ENCODE measurements at regions not wholly inside any gene's neighbourhood (a gene's known extent, or its start where the extent isn't known, plus 50 kb on each side); places are given as distances from the start of the nearest gene placed in this dataset.

- Histone ChIP-seq H3K27me3 (ENCODE audit: control insufficient read depth in 1 of 2, insufficient read depth in 2 of 2, low read length in 2 of 2) (no peaks in the 10 kb centered on the region), H3K9me3 (ENCODE audit: control insufficient read depth in 2 of 2, insufficient read depth in 1 of 2, low read depth in 1 of 2, low read length in 1 of 2) (no peaks in the 10 kb centered on the region), H3K36me3 (ENCODE audit: control insufficient read depth in 2 of 2, insufficient read depth in 2 of 2, low read length in 1 of 2) (no peaks in the 10 kb centered on the region), H3K4me3 (ENCODE audit: low read depth in 1 of 2, low read length in 2 of 2) (no peak overlapping the region), H3K27ac (ENCODE audit: low read depth in 2 of 2, low read length in 1 of 2) (no peak overlapping the region), H3K4me1 (ENCODE audit: control insufficient read depth in 2 of 2, insufficient read depth in 2 of 2, low read length in 1 of 2) (no peaks in the 10 kb centered on the region)
- WGBS, 2 donors: 82 to 84% methylated on average over 1 of the region's 1 CpG
These were observed 188.1 kb upstream of the SPRED2 start for GRCh38 chr2:65620524-65620923.

GRCh38 chr2:65620026-65620425, 187.6 kb upstream of the SPRED2 start:
- H3K4me3 ChIP-seq (ENCODE audit: low read depth in 1 of 2, low read length in 2 of 2): no peak overlapping the region
- no peaks in the 10 kb centered on the region for H3K36me3 ChIP-seq (ENCODE audit: control insufficient read depth in 2 of 2, insufficient read depth in 2 of 2, low read length in 1 of 2)
- no peaks in the 10 kb centered on the region for H3K4me1 ChIP-seq (ENCODE audit: control insufficient read depth in 2 of 2, insufficient read depth in 2 of 2, low read length in 1 of 2)
- no peak overlapping the region for H3K27ac ChIP-seq (ENCODE audit: low read depth in 2 of 2, low read length in 1 of 2)
- 88% methylated on average over 2 of the region's 2 CpGs for WGBS, 2 donors
- no peaks in the 10 kb centered on the region for H3K27me3 ChIP-seq (ENCODE audit: control insufficient read depth in 1 of 2, insufficient read depth in 2 of 2, low read length in 2 of 2)
- H3K9me3 ChIP-seq (ENCODE audit: control insufficient read depth in 2 of 2, insufficient read depth in 1 of 2, low read depth in 1 of 2, low read length in 1 of 2): no peaks in the 10 kb centered on the region

- peaks cover 0 to 2% of the 10 kb centered on the region in 2 donors for H3K27me3 ChIP-seq (ENCODE audit: control insufficient read depth in 1 of 2, insufficient read depth in 2 of 2, low read length in 2 of 2)
- peaks cover 0 to 2% of the 10 kb centered on the region in 2 donors for H3K4me1 ChIP-seq (ENCODE audit: control insufficient read depth in 2 of 2, insufficient read depth in 2 of 2, low read length in 1 of 2)
- 80 to 88% methylated on average over 2 of the region's 2 CpGs for WGBS, 2 donors
- no peak overlapping the region for H3K4me3 ChIP-seq (ENCODE audit: low read depth in 1 of 2, low read length in 2 of 2)
- H3K9me3 ChIP-seq (ENCODE audit: control insufficient read depth in 2 of 2, insufficient read depth in 1 of 2, low read depth in 1 of 2, low read length in 1 of 2): no peaks in the 10 kb centered on the region
- no peak overlapping the region for H3K27ac ChIP-seq (ENCODE audit: low read depth in 2 of 2, low read length in 1 of 2)
- H3K36me3 ChIP-seq (ENCODE audit: control insufficient read depth in 2 of 2, insufficient read depth in 2 of 2, low read length in 1 of 2): no peaks in the 10 kb centered on the region
These were observed 183.2 kb upstream of the SPRED2 start for GRCh38 chr2:65615602-65616001.

- WGBS, 2 donors: 87 to 90% methylated on average over 3 of the region's 3 CpGs
- Histone ChIP-seq H3K36me3 (ENCODE audit: control insufficient read depth in 2 of 2, insufficient read depth in 2 of 2, low read length in 1 of 2) (no peaks in the 10 kb centered on the region), H3K9me3 (ENCODE audit: control insufficient read depth in 2 of 2, insufficient read depth in 1 of 2, low read depth in 1 of 2, low read length in 1 of 2) (no peaks in the 10 kb centered on the region), H3K27ac (ENCODE audit: low read depth in 2 of 2, low read length in 1 of 2) (no peak overlapping the region), H3K27me3 (ENCODE audit: control insufficient read depth in 1 of 2, insufficient read depth in 2 of 2, low read length in 2 of 2) (peaks cover 0 to 2% of the 10 kb centered on the region in 2 donors), H3K4me1 (ENCODE audit: control insufficient read depth in 2 of 2, insufficient read depth in 2 of 2, low read length in 1 of 2) (peaks cover 0 to 2% of the 10 kb centered on the region in 2 donors), H3K4me3 (ENCODE audit: low read depth in 1 of 2, low read length in 2 of 2) (no peak overlapping the region)
These were observed 181.7 kb upstream of the SPRED2 start for GRCh38 chr2:65613968-65614555.

GRCh38 chr2:65611488-65611887, 179.1 kb upstream of the SPRED2 start:
- peaks cover 0 to 2% of the 10 kb centered on the region in 2 donors for H3K4me1 ChIP-seq (ENCODE audit: control insufficient read depth in 2 of 2, insufficient read depth in 2 of 2, low read length in 1 of 2)
- H3K4me3 ChIP-seq (ENCODE audit: low read depth in 1 of 2, low read length in 2 of 2): no peak overlapping the region
- WGBS, 2 donors: 74 to 75% methylated on average over 2 of the region's 2 CpGs
- H3K36me3 ChIP-seq (ENCODE audit: control insufficient read depth in 2 of 2, insufficient read depth in 2 of 2, low read length in 1 of 2): no peaks in the 10 kb centered on the region
- H3K27ac ChIP-seq (ENCODE audit: low read depth in 2 of 2, low read length in 1 of 2): no peak overlapping the region
- no peaks in the 10 kb centered on the region for H3K9me3 ChIP-seq (ENCODE audit: control insufficient read depth in 2 of 2, insufficient read depth in 1 of 2, low read depth in 1 of 2, low read length in 1 of 2)
- H3K27me3 ChIP-seq (ENCODE audit: control insufficient read depth in 1 of 2, insufficient read depth in 2 of 2, low read length in 2 of 2): peaks cover 0 to 2% of the 10 kb centered on the region in 2 donors

- H3K4me1 ChIP-seq (ENCODE audit: control insufficient read depth in 2 of 2, insufficient read depth in 2 of 2, low read length in 1 of 2): peaks cover 0 to 2% of the 10 kb centered on the region in 2 donors
- no peaks in the 10 kb centered on the region for H3K9me3 ChIP-seq (ENCODE audit: control insufficient read depth in 2 of 2, insufficient read depth in 1 of 2, low read depth in 1 of 2, low read length in 1 of 2)
- H3K27ac ChIP-seq (ENCODE audit: low read depth in 2 of 2, low read length in 1 of 2): no peak overlapping the region
- no peaks in the 10 kb centered on the region for H3K36me3 ChIP-seq (ENCODE audit: control insufficient read depth in 2 of 2, insufficient read depth in 2 of 2, low read length in 1 of 2)
- peaks cover 0 to 2% of the 10 kb centered on the region in 2 donors for H3K27me3 ChIP-seq (ENCODE audit: control insufficient read depth in 1 of 2, insufficient read depth in 2 of 2, low read length in 2 of 2)
- WGBS, 2 donors: 61% methylated on average over 14 of the region's 14 CpGs
- no peak overlapping the region for H3K4me3 ChIP-seq (ENCODE audit: low read depth in 1 of 2, low read length in 2 of 2)
These were observed 176.5 kb upstream of the SPRED2 start for GRCh38 chr2:65608916-65609315.

GRCh38 chr2:65608466-65608865, 176.1 kb upstream of the SPRED2 start:
- Histone ChIP-seq H3K27me3 (ENCODE audit: control insufficient read depth in 1 of 2, insufficient read depth in 2 of 2, low read length in 2 of 2) (peaks cover 0 to 2% of the 10 kb centered on the region in 2 donors), H3K9me3 (ENCODE audit: control insufficient read depth in 2 of 2, insufficient read depth in 1 of 2, low read depth in 1 of 2, low read length in 1 of 2) (no peaks in the 10 kb centered on the region), H3K4me3 (ENCODE audit: low read depth in 1 of 2, low read length in 2 of 2) (no peak overlapping the region), H3K27ac (ENCODE audit: low read depth in 2 of 2, low read length in 1 of 2) (no peak overlapping the region), H3K36me3 (ENCODE audit: control insufficient read depth in 2 of 2, insufficient read depth in 2 of 2, low read length in 1 of 2) (no peaks in the 10 kb centered on the region), H3K4me1 (ENCODE audit: control insufficient read depth in 2 of 2, insufficient read depth in 2 of 2, low read length in 1 of 2) (peaks cover 0 to 2% of the 10 kb centered on the region in 2 donors)
- WGBS, 2 donors: 38 to 46% methylated on average over 5 of the region's 5 CpGs

GRCh38 chr2:65607662-65608305, 175.4 kb upstream of the SPRED2 start:
- H3K9me3 ChIP-seq (ENCODE audit: control insufficient read depth in 2 of 2, insufficient read depth in 1 of 2, low read depth in 1 of 2, low read length in 1 of 2): no peaks in the 10 kb centered on the region
- H3K27ac ChIP-seq (ENCODE audit: low read depth in 2 of 2, low read length in 1 of 2): no peak overlapping the region
- 41% methylated on average over 14 of the region's 14 CpGs for WGBS, 2 donors
- no peak overlapping the region for H3K4me3 ChIP-seq (ENCODE audit: low read depth in 1 of 2, low read length in 2 of 2)
- peaks cover 0 to 2% of the 10 kb centered on the region in 2 donors for H3K27me3 ChIP-seq (ENCODE audit: control insufficient read depth in 1 of 2, insufficient read depth in 2 of 2, low read length in 2 of 2)
- no peaks in the 10 kb centered on the region for H3K4me1 ChIP-seq (ENCODE audit: control insufficient read depth in 2 of 2, insufficient read depth in 2 of 2, low read length in 1 of 2)
- H3K36me3 ChIP-seq (ENCODE audit: control insufficient read depth in 2 of 2, insufficient read depth in 2 of 2, low read length in 1 of 2): no peaks in the 10 kb centered on the region

- Histone ChIP-seq H3K9me3 (ENCODE audit: control insufficient read depth in 2 of 2, insufficient read depth in 1 of 2, low read depth in 1 of 2, low read length in 1 of 2) (no peaks in the 10 kb centered on the region), H3K27me3 (ENCODE audit: control insufficient read depth in 1 of 2, insufficient read depth in 2 of 2, low read length in 2 of 2) (no peaks in the 10 kb centered on the region), H3K36me3 (ENCODE audit: control insufficient read depth in 2 of 2, insufficient read depth in 2 of 2, low read length in 1 of 2) (no peaks in the 10 kb centered on the region), H3K4me3 (ENCODE audit: low read depth in 1 of 2, low read length in 2 of 2) (no peak overlapping the region), H3K27ac (ENCODE audit: low read depth in 2 of 2, low read length in 1 of 2) (no peak overlapping the region), H3K4me1 (ENCODE audit: control insufficient read depth in 2 of 2, insufficient read depth in 2 of 2, low read length in 1 of 2) (no peaks in the 10 kb centered on the region)
These were observed 173.3 kb upstream of the SPRED2 start for GRCh38 chr2:65605743-65606058.

- Histone ChIP-seq H3K27me3 (ENCODE audit: control insufficient read depth in 1 of 2, insufficient read depth in 2 of 2, low read length in 2 of 2) (no peaks in the 10 kb centered on the region), H3K4me1 (ENCODE audit: control insufficient read depth in 2 of 2, insufficient read depth in 2 of 2, low read length in 1 of 2) (no peaks in the 10 kb centered on the region), H3K4me3 (ENCODE audit: low read depth in 1 of 2, low read length in 2 of 2) (no peak overlapping the region), H3K27ac (ENCODE audit: low read depth in 2 of 2, low read length in 1 of 2) (no peak overlapping the region), H3K36me3 (ENCODE audit: control insufficient read depth in 2 of 2, insufficient read depth in 2 of 2, low read length in 1 of 2) (no peaks in the 10 kb centered on the region), H3K9me3 (ENCODE audit: control insufficient read depth in 2 of 2, insufficient read depth in 1 of 2, low read depth in 1 of 2, low read length in 1 of 2) (no peaks in the 10 kb centered on the region)
- 71 to 78% methylated on average over 4 of the region's 4 CpGs for WGBS, 2 donors
These were observed 172.8 kb upstream of the SPRED2 start for GRCh38 chr2:65605058-65605742.
